ENCODE measurements at regions not wholly inside any gene's neighbourhood (a gene's known extent, or its start where the extent isn't known, plus 50 kb on each side); places are given as distances from the start of the nearest gene placed in this dataset.
A peak's percentile ranks its signal among the peaks of the same experiment; 100 is the strongest.

DNA sequence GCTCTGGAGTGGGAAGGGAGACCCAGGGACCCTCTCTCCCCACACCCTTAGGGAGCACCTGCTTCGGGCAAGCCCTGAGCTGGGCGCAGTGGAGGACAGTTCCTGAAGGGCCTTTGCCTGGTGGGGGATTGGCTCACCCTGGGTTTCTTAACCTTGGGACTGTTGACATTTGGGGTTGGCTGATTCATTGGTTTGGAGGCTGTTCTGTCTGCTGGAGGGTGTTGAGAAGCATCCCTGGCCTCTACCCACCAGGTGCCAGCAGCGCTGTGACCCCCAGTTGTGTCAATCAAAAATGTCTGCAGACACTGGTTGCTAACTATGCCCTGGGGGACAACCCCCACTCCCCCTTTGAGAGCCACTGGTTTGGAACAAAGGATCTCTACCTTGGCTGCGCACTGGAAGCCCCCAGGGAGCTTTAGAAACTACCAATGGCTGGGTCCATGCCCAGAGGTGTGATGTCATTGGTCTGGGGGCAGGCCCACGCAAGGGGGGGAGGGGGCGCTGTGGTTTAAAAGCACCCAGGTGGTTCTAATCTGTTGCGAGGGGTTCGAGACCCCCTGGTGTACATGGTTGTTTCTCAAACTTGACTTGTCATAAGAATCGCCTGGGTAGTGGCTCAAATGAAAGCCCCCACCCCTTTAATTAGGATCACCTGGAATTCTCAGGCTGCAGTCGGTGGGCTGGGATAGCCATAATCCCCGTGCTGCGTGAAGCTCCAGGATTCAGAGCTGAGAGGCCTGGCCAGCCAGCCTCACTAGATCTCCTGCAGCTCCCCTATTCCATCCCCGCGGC lies 151.9 kb upstream of the GSE1 start (continued):
- TF ChIP-seq ZNF18 (CRISPR knock-in tag; IDR thresholded peaks at IDR 0.05; ENCODE audit: insufficient replicate concordance) (no peak), FOSL2 (CRISPR knock-in tag; IDR thresholded peaks at IDR 0.05) (peak; percentile 89), ZNF263 (CRISPR knock-in tag; IDR thresholded peaks at IDR 0.05) (peak; percentile 93), PATZ1 (CRISPR knock-in tag; IDR thresholded peaks at IDR 0.05) (0 out of 2 replicates have a peak, but pooled peaks have one; percentile 8), TCF12 (IDR thresholded peaks at IDR 0.05) (no peak), TCF12 (CRISPR knock-in tag; IDR thresholded peaks at IDR 0.05) (0 out of 2 replicates have a peak, but pooled peaks have one; percentile 38), ZNF274 (CRISPR knock-in tag; IDR thresholded peaks at IDR 0.05) (0 out of 2 replicates have a peak, but pooled peaks have one; percentile 33), ZFX (CRISPR knock-in tag; IDR thresholded peaks at IDR 0.05; ENCODE audit: low read depth) (0 out of 2 replicates have a peak, but pooled peaks have one; percentile 26), NCOR1 (IDR thresholded peaks at IDR 0.05; ENCODE audit: borderline replicate concordance, low read length) (no peak), MTF2 (CRISPR knock-in tag; IDR thresholded peaks at IDR 0.05; ENCODE audit: borderline replicate concordance) (0 out of 2 replicates have a peak, but pooled peaks have one; percentile 15), SNRNP70 (IDR thresholded peaks at IDR 0.05; ENCODE audit: low read depth, low read length) (no peak), BORCS8-MEF2B (CRISPR knock-in tag; IDR thresholded peaks at IDR 0.05) (peak; percentile 39; the same call in 1 of the 2 replicates), BCL6 (CRISPR knock-in tag; IDR thresholded peaks at IDR 0.05) (peak; percentile 53; the same call in 1 of the 2 replicates), ZBTB4 (CRISPR knock-in tag; IDR thresholded peaks at IDR 0.05; ENCODE audit: borderline replicate concordance) (no peak), ZNF430 (CRISPR knock-in tag; IDR thresholded peaks at IDR 0.05) (no peak), KLF15 (CRISPR knock-in tag; IDR thresholded peaks at IDR 0.05; ENCODE audit: borderline replicate concordance) (no peak), ZFY (CRISPR knock-in tag; IDR thresholded peaks at IDR 0.05) (0 out of 2 replicates have a peak, but pooled peaks have one; percentile 15)
- TF ChIP-seq, protein P1, sequence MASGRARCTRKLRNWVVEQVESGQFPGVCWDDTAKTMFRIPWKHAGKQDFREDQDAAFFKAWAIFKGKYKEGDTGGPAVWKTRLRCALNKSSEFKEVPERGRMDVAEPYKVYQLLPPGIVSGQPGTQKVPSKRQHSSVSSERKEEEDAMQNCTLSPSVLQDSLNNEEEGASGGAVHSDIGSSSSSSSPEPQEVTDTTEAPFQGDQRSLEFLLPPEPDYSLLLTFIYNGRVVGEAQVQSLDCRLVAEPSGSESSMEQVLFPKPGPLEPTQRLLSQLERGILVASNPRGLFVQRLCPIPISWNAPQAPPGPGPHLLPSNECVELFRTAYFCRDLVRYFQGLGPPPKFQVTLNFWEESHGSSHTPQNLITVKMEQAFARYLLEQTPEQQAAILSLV (CRISPR knock-in tag; IDR thresholded peaks at IDR 0.05; ENCODE audit: borderline replicate concordance), result no peak
- TF ChIP-seq, protein P2, sequence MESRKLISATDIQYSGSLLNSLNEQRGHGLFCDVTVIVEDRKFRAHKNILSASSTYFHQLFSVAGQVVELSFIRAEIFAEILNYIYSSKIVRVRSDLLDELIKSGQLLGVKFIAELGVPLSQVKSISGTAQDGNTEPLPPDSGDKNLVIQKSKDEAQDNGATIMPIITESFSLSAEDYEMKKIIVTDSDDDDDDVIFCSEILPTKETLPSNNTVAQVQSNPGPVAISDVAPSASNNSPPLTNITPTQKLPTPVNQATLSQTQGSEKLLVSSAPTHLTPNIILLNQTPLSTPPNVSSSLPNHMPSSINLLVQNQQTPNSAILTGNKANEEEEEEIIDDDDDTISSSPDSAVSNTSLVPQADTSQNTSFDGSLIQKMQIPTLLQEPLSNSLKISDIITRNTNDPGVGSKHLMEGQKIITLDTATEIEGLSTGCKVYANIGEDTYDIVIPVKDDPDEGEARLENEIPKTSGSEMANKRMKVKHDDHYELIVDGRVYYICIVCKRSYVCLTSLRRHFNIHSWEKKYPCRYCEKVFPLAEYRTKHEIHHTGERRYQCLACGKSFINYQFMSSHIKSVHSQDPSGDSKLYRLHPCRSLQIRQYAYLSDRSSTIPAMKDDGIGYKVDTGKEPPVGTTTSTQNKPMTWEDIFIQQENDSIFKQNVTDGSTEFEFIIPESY (CRISPR knock-in tag; IDR thresholded peaks at IDR 0.05), result 0 out of 2 replicates have a peak, but pooled peaks have one; percentile 20
